HG02678 (cell line): ENCODE measurements at regions not wholly inside any gene's neighbourhood (a gene's known extent, or its start where the extent isn't known, plus 50 kb on each side); places are given as distances from the start of the nearest gene placed in this dataset.

Experiments used
- ATAC-seq: cut with Tn5 transposase; IDR thresholded peaks from one replicate; pipeline ENCODE4 v1.9.1; 2021; ENCODE audit warnings: mild to moderate bottlenecking, moderate library complexity; ENCODE audit not compliant: unreplicated experiment

DNA sequence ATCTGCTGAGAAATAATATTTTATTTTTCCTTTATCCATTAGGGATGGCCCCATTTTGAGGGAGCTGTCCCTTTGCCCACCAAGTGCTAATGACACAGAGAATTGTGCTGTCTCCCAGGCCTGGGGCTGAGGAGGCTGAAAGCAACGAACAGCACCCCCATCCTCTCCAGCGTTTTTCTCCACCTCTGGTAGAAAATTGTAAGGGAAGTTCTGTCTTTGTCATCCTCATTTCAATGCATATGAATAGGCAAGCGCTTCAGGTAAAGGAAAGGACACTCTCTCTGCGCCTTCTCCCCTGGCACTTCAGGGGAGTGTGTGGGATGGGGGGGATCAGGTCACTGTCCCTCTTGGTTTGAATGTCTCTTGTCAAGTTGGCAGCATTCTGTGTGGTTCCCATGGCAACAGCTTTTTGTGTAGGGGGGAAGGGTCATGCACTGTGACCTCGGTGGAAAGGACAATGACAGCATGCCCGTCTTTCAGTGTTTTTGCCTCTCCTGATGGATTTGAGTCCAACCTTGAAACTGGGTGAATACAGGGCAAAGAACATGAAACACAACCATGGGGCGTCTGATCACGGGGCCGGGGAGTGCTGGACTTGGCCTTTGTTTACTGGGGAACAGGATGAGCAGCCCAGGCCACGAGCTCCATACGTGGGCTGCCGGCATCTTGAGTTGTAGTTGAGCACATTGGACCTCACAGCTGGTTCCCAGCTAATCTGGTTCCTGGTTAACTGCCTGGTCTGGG is 230.2 kb downstream of the VRK1 start:
- ATAC-seq: no peak

DNA sequence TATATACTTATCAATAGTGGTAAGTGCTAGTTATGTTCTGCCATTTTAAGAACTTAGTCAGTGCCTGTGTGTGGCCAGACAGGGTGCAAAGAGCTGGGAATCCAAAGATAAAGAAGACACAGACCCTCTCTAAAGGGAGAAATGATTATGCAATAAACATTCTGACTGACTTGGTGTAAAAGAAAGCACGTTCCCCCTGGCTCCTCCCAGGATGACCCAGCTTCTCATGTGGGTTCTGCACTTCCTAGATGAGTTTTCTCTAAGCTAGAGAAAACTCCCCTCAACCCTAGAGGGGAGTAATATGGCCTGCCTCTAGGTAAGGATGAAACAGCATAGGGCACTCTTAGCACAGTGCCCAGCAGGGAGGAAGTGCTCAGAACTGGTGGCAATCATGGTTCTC is 231.2 kb downstream of the VRK1 start:
- ATAC-seq: no peak

DNA sequence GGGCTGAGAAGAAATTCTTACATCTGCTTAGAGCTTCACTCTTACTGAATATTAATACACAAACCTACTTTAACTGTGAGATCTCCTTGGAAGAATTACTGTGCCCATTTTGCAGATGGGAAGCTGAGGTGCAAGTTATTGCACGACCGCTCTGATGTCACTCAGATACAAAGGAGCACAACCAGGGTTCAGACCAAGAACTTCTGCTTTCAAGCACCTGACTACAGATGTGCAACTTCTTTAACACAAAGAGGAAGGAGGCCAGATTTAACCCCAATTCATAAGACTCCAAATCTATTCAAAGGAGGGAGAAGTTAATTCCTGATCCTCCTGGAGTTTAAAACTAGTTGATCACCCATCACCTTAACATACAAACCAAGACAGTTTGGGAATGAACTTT is 232.6 kb downstream of the VRK1 start:
- ATAC-seq: no peak

DNA sequence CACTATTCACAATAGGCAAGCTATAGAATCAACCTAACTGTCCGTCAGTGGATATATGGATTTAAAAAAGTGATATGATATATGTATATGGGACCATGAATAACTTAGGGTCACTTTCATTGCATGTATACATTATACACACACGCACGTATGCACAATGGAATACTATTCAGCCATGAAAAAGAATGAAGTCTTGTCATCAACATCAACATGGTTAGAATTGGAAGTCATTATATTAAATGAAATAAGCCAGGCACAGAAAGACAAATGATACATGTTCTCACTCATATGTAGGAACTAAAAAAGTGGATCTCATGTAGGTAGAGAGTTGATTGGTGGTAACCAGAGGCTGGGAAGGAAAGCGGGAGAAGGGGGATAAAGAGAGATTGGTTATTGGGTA is 234.3 kb downstream of the VRK1 start:
- no peak for ATAC-seq

DNA sequence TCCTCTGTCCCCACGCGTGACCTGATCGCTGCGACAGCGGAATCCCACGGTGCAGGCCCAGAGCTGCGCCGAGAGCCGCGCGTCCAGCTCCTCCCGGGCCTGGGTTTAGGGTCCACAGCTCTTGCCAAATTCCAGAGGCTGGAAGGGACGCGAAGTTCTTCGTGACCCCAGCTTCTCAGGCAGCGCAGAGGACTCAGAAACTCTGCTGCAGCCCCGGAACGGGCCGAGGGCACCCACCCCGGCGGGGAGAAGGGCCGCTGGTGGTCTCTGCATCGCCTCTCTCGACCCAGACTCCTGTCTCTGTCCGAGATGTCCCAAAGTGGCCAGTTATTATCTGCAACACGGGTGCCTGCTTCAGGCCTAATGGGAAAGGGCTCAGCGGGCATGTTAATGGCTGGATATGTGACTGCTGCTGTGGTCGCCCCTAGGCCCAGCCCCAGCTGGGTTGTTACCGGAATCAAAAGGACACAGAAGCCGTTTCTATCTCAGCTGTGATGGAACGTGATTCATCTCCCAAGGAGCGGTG is 236.4 kb downstream of the VRK1 start:
- no peak for ATAC-seq

DNA sequence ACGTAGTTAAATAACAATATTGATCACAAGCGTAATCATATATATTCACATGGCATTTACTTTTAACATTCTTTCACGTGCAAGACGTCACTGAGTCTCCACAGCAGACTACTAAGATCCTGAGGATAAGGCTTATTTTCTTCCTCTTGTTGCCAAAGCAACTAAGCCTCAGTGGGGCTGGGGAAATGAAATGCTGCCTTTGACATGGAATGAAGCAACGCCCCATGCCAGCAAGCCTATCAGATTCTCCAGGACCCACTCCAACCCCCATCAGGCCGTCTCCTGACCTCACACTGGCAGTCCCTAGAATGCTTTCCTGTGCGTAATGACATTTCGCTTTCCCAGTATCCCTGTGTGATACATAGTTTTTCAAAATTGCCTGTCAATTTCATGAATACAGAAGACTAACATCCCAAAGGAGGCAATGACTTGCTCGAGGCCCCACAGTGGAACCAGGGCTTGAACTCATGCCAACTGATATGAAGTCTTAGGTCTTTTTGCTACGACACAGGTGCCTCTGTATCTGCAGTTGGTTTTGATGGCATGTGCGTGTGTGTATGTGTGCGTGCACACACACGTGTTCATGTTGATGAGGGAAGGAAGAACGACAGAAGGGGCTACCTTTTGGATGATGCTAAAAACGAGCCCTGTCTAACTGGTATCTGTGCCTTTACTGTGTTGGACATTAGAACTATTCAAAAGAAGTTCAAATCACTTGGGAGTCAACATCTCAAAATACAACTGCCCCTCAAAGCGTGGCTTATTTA is 239.1 kb downstream of the VRK1 start:
- ATAC-seq: no peak

DNA sequence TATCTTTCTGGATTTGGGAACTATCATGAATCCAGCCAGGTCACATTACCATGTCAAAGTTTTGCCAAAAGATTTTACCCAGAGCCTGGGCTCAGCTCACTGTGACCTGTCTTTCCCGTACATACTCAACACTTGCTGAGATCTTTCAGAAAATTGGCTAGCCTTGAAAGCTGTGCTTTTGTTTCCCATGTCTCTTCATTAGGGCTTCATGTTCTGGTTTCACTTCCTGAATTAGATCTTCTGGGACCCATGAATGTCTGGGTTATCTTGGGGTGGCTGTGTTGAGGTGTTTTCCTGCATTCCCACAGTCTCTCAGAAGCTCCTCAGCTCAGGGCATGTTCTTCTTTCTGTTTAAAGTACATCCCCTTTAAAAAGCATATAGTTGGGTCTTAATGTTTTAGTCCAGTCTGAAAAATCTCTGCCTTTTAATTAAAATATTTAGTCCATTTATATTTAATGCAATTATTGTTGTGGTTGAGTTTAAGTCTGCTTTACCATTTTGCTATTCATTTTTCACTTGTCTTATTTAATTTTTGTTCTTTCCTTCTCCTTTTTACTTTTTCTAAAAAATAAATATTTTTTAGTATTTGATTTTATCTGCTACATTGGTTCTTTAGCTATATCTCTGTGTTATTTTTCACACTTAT is 242.7 kb downstream of the VRK1 start:
- no peak for ATAC-seq

DNA sequence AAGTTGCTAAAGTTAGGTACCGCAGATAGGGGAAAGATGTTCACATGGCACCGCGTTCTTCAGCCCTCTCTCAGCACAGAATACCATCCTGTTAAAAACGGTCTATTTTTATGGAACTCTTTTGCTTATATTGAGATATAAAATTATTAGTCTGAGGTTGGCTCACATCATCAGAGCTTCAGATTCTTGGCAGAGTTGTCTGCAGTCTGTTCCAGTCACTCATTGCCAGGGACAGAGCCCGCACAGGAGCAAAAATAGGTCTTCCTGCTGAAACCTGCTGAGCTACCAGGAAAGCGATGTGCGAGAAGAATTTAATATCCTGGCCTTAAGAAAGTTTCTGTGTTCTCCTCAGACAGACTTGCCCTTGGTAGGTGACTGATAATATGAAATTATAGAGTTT is 249.8 kb downstream of the VRK1 start:
- no peak for ATAC-seq

DNA sequence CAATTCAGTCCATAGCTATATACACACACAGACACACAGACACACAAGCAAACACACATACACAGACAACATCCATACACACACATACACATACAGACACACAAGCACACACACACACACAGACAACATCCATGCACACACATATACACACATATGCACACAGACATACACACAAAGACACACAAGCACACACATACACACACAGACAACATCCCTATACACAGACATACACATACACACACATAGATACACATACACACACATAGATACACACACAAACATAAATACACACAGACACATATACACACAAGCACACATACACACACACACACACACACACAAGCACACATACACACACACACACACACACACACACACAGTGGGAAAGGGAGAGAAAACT is 254.8 kb downstream of the VRK1 start:
- ATAC-seq: no peak

DNA sequence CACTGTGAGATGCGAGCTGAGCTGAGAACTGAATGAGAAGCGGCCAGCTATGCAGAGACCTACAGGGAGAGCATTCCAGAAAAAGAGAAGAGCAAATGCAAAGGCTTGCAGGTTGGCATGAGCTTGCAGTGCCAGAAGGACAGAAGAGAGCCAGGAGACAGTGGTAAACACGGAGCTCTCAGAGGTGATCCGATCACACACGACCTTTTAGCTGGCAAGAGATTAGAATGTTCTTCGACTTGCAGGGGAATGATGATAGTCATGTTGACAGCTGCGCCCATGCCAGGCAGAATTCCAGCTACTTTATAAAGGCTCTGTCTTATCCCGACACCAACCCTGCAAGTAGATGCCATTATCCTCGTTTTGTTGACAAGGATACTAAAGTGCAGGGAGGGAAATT is 256.8 kb downstream of the VRK1 start:
- ATAC-seq: no peak

DNA sequence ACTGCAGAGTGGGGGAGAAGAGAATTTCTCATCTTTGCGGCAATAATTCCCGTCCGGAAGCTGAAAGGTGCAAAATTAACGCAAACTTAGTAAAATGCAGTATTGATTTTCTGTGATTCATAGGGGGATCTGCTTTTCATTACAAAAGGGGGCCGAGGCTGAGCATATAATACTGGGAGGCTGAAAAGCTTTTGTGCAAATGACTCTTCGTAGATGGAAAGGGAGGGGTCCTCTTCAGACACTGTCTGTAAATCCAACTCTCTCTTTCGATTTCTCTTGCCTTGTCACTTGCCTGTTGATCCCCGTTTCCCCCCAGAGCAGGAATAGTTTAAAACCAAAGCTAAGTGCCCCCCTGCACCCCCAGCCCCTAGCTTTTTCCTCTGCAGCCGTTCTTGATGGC is 258.2 kb downstream of the VRK1 start:
- ATAC-seq: no peak

DNA sequence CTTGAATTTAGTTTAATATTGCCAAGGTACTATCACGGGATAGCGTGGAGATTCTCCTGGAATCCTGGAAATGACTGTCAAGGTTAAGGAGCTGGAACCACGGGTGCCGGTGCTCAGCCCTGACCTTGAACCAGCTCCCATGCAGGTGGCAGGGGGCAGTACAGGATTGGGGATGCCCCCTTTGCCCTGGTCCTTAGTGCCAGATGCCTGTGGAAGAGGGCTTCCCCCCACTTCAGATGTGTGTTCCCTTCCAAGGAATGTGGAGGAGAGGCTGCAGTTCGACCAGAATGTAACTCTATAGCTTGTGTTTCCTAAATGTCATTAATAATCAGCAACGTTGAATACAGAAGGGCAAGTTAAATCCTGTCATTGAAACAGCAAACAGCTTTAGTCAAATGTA is 258.9 kb downstream of the VRK1 start:
- ATAC-seq: no peak

DNA sequence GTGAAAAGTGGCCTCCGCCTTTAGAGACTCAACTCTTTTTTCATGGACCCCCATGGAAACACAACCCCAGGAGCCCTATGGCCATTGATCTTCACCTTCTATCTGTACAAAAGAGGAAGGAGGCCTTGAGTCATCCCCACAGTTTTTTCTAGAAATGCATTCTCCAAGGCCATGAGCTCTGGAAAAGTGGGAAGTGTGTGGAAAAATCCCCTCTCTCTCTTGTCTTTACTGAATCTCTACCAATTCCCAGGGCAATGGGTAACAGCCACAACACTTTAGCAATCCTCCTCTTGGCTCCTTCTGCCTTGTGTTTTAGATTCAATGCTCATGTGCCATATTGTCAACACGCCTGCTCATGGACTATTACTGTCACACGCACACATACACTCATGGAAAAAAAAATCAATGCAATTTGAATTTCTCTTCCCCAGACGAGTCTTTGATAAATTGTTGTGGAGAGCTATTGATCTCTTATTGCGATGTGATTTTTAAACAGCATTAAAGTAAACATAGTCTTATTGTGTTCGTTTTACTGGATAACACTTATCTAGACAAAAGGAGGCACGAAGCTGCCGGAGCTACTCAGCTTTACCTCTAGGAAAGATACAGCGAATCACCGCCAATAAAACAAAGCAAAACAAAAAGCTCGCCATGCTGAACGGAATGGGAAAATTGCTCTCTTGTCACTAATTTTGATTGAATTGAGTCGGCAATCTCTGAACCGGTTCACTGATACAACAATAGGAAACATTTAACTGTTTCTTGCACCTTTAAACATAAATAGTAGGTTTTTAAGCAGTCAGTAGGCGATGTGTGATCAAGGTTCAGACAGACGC is 260.3 kb downstream of the VRK1 start:
- no peak for ATAC-seq

DNA sequence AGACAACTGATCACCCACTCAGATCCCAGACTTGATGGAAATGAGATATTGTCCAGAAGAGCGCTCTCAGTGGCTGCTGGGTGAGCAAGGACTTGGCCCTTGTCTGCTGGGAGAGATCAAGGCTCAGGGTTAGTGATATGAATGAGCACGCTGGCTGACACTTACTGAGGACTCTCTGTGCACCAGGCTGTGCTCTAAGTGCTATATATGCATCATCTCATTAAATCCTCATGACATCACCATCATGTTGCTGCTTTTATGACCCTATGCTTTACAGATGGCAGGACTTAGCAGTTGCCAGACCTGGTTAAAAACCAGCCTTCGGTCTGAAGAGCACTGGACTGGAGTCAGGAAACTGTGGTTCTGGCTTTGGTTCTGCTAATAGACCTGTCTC is 260.9 kb downstream of the VRK1 start:
- ATAC-seq: no peak

DNA sequence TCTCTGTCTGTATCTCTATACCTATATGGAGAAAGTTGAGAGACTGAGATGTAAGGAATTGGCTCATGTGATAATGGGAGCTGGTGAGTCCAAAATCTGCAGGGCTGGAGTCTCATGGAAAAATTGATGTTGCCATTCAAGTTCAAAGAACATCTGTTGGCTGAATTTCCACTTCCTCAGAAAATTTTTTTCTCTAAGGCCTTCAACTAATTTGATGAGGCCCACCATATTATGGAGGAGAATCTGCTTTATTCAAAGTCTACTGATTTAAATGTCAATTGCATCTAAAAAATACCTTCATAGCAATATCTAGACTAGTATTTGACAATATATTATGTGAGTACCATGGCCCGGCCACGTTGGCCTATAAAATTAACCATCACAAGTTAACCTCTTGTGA is 261.4 kb downstream of the VRK1 start:
- ATAC-seq: no peak

DNA sequence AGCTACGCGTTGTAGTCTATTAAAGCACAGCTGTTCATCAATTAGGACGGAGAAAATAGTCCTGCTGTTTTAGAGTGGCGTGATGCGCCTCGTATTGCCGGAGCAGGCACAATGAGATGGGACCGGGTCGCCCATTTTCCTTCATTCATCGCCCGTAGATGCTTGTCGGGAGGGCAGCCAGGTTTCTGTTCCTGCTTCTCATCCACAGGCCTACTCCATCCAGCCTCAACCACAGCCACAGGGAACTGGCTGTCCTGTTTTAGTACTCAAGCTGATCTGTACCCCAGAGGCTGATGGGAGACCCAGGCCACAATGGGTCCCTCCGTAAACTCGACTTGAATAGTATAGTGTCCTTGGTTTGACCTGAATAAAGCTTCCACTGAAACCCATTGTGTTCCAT is 264.0 kb downstream of the VRK1 start:
- ATAC-seq: no peak

DNA sequence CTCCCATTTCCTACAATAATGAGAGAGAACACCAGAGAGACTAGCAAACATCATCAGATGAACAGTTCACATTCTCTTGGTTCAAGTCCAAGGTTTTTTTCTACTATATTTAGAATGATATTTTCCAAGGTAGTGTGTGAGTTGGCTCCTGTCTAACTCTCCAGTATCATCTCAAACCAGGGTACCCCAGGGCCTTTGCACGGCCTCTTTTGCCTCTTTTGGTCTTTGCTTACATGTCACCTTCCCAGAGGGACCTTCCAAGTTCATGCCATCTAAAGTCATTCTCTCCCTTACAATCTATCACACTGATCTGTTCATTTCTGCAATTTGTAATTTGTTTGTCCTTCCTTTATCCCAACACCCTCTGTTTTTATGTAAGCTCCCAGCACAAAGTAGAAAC is 264.5 kb downstream of the VRK1 start:
- no peak for ATAC-seq

DNA sequence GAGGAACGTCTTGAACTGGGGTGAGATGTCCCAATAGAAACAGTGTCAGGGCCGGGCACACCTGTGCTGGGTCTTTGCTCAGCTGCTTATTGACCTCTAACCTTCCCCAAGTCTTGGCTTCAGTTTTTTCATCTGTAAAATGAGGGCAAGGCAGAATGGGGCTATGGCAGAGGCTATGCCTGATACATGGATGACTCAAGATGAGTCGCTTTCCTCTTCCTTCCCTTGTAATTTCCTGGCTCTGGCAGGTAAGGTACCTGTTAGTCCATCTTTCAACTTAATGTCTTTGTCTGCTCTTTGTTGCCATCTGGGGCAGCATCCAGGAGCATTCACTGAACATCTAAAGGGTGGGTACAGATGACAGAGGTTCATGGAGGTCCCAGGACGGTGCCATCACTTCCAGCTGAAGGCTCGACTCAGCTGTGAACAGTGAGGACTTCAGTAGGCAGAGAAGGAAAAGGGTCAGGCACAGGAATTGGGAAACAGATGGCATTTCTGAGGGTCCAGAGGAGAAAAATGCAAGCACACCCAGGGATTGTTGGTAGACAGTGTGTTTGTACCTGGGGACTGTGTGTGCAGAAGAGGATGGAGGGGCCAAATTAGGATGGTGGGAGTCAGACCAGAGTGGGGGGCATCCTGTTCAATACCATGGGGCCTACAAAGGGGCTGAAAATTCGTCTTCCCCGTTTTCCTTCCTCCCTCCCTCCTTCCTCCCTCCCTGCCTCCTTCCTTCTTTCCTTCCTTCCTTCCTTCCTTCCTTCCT is 268.3 kb downstream of the VRK1 start:
- no peak for ATAC-seq

DNA sequence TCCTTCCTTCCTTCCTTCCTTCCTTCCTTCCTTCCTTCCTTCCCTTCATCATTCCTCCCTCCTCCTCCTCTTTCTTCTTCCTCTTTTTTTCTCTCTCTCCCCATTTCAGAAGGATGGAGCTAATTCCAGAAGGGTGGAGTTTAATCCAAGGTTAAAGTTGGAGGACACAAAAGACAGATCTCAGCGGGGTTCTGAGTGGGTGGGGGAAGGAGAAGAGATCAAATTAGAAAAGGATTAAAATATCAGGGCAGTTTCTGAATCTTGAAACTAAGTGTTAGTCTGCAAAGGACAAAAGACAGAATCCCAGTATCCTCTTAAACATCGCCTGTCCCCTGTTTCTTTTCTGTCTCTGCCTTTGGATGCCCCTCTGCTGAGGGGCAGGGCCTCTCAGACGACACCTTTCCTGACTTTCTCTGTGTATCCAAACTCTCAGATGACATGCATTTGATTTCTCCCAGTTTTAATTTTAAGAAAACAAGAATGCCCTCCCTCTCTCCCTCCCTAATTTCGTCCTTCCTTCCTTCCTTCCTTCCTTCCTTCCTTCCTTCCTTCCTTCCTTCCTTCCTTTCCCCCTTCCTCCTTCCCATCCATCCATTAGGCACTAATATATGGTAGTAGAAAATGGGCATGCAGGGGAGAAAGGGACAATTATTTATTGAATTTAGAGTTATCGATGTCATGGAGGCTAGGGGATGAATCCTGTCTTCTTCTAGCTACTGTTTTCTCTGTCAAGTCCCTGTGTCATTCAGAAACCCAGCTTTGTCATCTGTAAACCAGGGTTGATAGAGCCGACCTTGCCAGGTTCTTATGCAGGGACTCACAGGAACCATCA is 269.1 kb downstream of the VRK1 start:
- no peak for ATAC-seq
